HG02798 (cell line): ENCODE measurements at regions not wholly inside any gene's neighbourhood (a gene's known extent, or its start where the extent isn't known, plus 50 kb on each side); places are given as distances from the start of the nearest gene placed in this dataset.

Experiments used
- ATAC-seq: cut with Tn5 transposase; IDR thresholded peaks from one replicate; pipeline ENCODE4 v1.9.1; 2021; ENCODE audit warnings: mild to moderate bottlenecking; ENCODE audit not compliant: unreplicated experiment, poor library complexity

DNA sequence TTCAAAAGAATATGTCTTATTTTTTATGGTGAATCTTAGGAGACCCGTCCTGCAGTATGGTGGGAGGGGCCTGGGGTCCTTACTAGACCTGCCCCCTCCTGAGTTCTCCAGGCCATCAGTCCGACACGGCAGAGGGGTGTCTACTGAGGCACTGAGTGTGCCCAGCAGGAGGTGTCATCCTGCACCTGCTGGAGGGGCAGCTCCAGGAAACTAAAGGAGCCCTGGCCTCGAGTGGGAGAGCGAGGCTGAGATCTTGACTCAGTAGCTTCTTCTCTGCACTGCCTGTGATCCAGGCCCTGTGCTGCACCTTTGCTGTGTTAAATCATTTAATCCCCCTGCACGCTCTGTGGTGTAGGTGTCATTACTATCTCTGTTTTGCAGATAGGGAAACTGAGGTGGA, 587.7 kb downstream of the PTPRU start:
- no peak for ATAC-seq

DNA sequence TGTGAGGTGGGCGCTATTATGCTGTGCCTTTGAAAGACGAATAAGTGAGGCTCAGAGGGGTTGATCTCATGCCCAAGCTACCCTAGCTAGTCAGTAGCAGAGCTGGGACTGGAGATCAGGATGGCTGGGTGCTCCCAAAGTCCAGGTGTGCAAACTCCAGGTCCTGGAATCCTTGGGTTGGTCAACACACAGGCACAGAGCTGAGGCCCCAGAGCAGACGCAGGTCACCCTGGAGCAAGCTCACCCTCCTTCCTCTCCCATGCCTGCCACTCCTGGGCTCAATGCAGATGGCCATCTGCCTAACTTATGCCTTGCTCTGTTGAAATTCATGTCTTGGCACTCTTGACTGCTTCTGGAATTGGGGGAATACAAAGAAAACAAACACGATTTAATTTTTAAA, 587.2 kb downstream of the PTPRU start:
- ATAC-seq = no peak

DNA sequence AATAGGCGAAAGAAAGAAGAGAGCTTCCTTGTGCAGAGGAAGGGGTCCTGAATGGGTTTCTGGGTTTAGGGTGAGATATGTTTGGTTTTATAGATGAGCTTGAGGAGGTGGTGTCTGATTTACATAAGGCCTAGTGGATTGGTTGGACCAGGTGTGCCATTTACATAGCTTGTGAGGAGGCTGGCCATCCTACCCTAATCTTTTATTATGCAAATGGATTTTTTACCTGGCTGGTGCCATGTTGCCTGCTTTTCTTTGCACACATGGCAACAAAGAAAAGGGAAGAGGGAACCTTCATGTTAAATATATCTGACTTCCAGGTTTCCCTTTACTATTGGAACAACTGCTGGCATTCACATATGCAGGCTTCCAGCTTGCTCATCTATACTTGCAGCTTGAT, 585.3 kb downstream of the PTPRU start:
- no peak for ATAC-seq

DNA sequence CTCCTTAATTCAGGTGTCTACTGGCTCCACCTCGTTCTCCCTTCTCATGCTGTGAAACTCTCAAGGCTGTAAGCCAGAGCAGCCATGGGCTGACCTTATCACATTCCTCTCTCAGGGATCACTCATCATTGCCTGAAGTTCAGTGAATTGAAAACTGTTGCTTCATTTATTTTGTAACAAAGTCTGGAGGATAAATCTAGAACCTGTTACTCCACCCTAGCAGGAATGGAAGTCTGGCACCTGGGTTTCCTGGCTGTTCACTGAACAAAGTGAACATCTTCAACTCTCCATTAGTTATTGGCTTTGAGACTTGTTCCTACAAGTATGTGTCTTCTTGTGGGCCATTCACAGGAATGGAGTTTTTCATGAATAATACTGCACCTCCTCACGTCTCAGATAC, 584.1 kb downstream of the PTPRU start:
- ATAC-seq = no peak

DNA sequence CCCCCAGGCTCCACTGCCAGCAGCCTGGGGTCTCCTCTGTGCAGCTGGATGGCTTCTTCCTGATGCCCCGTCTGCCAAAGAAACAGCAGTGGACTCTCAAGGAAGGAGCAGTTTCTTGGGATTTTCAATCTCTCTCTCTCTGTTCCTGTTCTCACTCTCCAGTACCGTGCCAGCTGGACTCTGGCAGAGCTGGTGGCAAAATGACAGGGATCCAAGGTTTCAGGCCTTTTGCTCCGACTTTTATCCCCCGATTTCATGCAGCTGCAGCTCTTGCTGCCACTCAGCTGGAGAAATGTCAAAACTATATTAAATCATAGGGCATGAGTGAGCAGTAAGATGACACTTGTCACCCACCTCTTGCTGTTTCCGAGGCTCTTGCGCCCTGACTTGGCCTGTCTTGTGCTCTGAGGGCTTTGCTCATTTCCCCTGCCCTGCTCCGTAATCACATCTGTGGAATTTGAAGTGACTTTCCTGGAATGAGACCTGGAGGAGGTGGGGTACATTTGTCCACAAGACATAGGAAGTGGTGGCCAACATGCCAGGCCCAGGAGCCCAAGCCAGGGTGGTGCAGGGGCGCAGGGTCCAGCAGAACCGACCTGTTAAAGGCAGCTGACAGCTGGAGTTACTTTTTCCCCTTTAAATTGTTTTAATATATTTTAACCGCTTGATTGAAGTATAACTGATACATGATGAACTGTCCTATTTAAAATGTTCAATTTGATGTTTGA, 576.2 kb downstream of the PTPRU start:
- no peak for ATAC-seq

DNA sequence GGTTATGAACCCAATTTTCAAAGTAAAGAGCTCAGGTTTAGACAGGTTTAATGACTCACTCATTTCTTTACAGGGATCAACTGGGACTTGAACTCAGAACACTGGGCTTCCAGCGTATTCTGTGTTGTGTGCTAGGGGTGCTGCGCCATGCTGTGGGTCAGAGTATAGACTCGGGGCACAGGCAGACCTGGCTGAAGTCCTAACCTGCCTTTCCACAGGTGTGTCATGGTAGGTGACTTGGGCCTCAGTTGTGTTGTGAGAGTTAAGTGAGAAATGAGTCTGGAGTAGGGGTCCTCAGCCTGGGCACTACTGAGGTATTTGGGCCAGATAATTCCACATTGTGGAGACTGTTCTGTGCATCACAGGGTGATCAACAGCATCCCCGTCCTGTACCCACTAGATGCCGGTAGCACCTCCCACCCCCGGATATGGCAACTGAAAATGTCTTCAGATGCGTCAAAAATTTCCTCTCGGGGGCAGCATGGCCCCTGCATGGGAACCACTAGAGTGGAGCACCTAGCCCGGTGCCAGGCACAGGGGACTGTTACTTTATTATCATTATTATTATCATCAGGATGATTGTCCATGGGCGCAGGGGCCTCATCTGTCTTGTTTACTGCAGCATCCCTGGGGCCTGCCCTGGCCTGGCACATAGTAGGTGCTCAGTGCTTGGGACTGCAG, 575.5 kb downstream of the PTPRU start:
- ATAC-seq = no peak

DNA sequence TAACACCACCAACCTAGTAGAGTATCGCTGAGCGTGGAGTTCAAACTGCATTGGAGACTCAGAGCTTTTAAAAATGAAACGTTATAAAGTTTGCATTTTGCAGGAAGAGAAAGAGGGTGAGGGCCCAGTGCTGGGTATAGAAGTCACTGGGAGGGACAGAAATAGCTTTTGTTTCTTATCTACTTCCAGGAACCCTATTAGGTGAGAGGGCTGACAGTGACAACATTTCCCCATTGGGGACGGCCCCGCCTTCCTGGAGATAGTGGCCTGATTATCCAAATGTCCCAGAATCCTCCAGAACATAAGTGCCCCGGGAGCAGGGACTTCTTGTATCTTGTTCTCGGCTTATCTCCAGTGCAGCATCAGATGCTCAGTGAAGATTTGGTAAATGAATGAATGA, 574.9 kb downstream of the PTPRU start:
- ATAC-seq = no peak

DNA sequence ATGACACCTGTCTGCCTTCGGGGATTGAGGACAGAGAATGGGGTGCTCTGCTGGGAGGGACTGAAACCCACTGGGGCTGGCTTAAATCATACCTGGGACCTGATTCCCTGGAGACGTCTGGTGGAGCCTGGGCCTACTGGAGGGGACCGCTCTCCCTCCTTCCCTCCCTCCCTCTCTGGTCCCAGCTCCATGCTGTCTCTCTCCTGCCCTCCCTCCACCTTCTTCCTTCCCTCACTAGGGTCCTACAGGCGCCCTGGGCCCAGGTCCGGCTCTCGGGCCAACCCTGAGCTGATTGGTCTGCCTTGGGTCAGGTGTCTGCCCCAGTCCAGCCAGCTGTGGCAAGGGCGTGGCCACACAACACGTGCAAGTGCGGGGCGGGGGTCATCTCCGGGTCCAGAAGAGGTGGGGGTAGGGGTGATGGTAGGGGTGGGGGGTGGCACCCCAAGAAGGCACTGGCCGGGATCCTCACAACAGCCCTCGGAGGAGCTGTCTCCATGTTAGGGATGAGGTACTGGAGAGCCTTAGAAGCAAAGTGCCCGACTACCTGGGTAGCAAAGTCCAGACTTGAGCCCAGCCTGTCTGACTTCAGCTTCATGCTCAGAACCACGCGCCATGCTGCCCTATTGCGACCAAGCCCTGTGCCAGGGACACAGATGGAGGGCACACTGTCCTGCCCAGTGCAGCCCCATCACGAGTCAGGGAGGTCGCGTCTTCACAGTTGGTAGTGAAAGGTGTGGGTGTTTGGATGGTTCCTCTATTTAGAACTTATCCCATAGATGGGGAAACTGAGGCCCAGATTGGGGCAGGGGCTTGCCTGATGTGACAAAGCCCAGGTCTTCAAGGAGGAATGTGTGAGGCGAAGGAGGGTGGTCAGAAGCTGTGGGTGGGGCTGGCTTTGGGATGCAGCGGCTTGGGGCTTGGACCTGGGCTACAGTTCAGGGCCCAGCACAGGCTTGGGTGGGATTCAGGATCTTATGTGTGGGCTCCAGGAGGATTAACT, 574.1 kb downstream of the PTPRU start:
- ATAC-seq = no peak

DNA sequence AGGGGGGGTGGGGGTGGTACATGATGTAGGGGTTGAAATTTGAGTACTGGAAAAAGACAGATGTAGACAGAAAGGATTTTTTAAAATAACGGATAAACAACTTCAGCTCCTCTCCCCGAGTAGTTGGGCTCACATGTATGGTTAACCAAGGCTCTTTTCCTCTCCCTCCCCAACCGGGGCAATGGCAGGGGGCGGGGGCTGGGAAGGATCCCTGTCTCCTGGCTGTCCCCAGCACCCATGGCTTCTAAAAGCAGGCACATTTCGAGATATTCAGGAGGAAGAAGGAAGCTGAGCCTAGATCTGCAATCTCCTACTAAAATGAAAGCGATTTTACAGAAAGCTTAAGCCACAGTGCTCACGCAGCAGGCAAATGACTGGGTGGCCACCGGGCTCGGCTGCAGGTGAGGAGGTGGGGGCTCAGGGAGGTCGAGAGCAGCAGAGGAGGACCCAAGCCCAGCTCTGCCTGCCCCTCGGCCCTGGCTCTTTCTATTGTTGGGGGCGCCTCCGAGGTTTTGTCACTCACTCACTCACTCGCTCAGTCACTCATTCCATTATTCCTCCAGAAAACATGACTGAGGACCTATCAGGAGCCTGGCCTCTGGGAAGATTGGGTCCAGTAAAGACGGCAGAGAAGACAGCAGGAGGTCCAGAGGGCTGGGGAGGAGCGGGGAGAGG, 573.3 kb downstream of the PTPRU start:
- no peak for ATAC-seq

DNA sequence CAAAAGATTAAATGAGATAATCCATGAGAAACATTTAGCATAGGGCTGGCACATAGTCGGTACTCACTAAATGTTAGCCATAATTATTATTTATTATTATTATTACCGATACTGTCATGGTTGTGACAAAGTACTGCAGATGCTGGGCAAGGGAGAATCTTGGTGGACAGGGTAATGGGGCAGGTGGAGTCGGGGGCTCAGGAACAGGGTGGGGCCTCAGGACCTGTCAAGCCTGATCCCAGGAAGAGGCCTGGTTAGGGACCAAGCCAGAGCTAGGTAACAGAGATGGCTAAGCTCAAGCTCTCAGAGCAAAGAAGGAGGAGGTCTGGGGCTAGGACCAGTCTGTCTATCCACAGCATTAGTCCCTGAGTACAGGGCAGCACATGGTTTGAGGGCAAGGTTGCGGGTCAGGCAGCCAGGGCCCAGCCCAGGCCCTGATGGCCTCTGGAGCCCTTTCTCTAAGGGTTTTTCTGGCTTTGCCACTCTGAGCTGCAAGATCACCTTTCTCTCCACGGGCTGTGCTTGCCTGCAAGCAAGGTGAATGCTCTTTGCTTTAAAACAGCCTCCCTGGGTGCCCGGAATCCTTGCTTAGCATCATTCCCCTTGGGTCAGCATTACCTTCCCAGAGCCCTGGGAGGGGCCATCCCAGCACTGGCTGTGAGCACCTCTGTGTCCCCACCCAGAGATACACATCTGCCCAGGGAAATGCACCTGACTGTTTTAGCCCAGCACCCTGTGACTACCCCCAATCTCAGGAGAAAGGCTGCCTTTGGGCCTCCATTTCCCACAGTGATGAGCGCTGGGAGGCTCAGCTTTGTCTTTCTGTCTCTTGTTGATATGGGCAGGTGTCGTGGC, 572.0 kb downstream of the PTPRU start:
- ATAC-seq = no peak

DNA sequence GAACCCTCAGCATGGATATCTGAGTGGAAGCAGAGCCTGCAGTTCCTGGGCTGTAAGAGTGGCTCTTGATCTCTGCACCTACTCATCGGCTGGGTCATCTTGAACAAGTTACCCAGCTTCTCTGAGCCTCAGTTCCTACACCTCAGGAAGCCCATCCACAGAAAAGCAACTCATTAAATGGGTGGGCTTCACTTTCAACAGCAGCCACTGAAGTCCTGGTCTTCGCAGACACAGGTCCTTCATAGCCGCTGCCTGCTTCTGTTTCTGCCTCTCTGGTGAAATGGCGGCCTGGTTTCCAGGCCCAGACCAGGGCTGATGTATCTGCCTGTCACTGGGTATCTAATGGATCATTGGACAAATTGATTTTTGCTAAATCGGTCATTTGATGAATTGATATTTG, 571.4 kb downstream of the PTPRU start:
- no peak for ATAC-seq

DNA sequence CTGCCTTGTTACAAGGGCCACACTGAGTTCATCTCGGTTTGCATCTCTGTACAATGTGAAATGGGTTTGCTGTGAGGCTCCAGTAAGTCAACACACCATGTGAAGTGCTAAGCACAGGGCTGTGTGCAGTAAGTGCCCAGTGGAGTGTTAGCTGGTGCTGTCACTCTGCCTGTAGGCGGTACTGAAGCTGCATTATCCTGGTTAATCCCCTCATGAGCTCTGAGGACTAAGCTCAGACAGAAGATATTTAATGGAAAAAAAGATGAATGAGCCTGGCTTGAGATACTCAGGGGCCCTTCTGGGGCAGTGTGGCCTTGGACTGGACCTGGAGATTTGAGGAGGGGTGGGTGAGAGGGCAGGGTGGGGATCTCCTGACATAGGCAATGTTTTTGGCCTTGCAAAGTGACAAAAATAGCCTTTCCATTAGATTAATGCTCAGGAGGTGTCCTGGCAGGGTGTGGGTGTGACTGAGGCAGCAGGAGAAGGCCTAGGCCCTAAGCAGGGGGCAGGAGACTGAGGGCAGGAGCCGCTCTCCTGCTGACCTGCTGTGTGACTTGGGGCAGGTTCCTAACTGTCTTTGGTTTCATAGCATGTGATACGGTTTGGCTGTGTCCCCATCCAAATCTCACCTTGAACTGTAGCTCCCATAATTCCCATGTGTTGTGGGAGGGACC, 570.5 kb downstream of the PTPRU start:
- no peak for ATAC-seq

DNA sequence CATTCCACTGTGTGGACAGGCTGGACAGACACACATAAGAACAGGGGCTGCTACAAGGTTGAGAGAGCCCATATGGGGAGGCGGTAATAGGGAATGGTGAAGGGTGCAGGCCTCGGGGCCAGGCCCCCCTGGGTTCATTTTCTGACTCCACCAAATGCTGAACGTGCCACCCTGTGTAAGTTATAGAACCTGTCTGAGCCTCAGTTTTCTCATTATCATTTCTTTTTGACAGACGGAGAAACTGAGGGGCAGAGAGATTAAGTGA, 569.5 kb downstream of the PTPRU start:
- ATAC-seq = no peak

DNA sequence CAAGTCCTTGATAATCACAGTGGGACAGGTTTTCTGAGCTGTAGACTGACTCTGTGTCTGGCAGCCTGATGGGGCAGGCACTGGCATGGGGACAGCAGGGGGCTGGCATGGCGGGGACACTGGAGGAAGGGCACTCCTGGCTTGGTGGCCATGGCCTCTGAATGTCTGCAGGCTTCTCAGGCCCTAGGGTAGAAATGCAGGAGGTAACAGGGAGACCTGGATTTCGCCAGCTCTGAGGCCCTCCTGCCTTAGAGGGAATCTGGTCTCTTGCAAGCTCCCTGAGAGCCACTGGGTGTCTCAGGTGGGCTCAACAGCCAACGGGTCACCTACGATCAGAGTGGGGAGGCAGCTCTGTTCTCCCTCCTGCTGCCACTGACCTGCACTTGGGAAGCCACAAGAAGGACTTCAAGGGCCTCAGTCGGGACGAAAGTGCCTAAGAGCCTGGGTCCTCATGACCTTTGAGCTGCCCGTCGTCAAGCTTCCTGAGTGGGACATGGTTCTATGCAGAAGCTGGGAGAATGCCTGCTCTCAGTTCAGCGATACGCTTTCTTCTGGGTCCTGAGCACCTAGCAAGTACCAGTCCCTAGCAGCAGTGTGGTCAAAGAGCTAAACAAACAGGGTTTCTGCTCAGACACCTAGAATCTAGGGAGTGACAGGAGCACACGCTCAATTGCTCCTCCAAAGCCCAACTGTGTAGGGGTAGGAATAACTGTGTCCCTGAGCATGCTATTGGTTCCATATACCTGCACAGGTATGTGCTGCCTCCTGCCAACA, 569.0 kb downstream of the PTPRU start:
- no peak for ATAC-seq

DNA sequence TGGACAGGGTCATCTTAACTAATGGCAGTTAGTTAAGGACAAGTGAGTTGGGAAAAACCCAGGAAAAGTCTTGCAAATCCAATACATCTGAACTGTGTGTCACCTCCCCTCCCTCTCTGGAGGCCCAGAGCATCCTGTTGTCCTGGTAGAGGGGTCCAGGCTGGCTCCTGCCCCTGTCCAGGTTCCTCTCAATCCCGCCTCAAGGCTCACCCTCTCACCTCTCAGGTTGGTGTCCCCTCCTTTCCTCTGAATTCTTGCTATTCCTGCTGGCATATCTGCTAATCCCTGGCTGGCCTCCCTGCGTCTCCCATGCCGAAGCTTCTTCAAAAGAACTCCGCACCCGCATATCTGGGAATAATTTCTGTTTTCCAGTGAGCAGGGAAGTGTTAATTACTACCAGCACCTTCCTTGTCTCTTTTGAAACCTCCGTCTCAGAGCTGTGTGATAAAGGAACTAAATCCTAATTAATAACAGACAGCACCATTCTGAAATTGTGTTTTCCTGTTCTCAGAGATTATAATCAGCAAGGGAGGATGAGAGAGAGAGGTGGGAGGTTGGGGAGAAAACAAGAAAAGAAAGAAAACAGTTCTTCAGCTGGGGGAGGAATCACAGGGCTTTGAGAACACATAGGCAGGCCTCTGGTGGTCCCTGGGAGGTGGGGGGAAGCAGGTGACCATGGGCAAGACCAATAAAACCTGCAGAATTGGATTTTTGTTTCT, 568.0 kb downstream of the PTPRU start:
- ATAC-seq = no peak

DNA sequence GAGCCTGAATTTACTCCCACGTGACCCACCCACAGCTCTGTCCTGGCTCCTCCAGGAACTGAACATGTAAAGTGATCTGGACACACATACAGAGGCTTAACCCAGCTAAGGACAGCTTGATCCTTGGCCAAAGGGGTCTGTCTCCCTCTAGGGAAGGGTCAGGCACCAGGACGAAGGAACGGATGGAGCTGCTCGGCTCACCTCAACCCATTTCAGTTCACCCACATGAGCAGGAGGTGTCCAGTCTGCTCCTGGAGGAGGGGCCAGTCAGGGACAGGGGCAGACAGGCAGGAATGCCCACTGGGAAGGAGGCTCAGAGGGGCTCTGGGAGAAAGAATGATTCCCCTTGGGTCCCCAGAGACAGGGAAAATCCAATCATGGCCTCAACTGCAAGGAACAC, 567.2 kb downstream of the PTPRU start:
- ATAC-seq = no peak

DNA sequence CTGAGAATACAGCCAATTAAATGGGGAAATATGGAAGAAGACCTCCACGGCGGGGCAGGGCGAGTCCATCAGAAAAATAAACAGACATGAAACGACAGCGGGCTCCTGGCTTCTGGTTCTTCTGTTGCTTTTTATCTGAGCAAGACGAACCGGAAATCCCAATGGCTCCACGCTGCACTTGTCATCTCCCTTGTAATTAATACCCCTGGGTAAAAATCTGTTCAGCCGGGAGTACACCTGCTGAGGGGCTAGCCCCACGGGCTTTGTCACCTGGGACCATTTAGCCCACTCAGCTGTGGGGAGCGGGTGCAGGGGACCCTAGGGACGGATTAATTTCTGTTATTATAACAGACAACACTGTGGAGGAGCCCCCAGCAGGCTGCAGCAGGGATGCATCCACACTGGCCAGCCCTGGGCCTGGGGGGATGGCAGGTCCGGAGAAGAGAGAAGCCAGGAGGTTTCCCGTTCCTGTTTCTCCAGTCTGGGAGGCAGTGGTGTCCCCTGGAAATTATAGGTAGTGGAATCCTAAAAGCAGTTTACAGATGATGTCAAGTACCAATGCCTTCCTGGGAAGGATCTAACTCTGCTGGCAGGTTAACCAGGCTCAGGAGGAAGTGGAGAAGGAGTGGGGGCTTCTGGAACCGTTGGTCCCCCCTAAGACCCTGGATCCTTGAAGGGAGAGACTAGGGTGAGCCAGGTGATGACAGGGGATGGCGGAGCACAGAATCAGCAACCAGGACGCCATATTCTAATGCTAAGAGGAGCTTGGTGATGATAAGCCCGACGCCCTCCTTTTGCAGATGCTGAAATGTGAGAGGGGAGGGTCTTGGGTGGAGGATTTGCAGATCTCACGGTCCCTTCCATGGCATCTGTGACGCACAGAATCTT, 566.1 kb downstream of the PTPRU start:
- no peak for ATAC-seq
